Islet of Langerhans (tissue), 1 donor: ENCODE measurements at regions not wholly inside any gene's neighbourhood (a gene's known extent, or its start where the extent isn't known, plus 50 kb on each side); places are given as distances from the start of the nearest gene placed in this dataset.
A peak's percentile ranks its signal among the peaks of the same experiment; 100 is the strongest.
"Not testable (repeated sequence)": the region's sequence is repeated elsewhere in the genome, so short reads cannot be mapped to it uniquely, and the experiment has no call there.

Experiments
- FAIRE-seq: peaks from one replicate; lab custom pipeline; 2011; peaks lifted over from hg19 to GRCh38; lab: Jason Lieb, UNC

DNA sequence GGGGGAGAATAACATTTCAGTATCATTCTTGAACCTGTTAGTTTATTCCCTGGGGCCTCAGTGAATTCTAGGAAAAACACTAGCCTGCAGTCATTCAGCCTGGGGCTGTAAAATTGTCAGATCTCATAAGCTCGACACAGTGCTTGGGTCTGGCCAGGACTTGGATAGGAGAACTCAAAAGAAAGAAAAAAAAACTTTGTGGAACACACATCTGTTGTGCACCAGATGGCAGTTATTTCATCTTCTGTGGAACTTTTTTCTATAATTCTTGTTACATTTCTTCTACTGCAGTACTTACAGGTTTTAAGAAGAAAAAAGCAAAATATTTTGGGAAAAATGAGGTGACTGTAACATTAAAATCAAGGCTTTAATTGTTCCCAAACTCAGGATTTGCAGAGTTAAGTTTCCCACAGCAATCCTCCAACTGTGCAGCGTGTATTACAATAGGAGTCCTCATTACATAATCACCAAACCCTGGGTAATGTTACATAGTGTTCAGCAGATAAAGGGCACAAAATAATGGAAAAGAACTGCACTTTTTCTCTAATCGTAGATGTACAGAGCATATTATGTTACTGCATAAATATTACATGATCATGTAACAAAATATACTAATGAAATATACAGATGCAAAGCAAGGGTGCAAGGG is 531.1 kb upstream of the CITED2 start:
- FAIRE-seq, result no peak

DNA sequence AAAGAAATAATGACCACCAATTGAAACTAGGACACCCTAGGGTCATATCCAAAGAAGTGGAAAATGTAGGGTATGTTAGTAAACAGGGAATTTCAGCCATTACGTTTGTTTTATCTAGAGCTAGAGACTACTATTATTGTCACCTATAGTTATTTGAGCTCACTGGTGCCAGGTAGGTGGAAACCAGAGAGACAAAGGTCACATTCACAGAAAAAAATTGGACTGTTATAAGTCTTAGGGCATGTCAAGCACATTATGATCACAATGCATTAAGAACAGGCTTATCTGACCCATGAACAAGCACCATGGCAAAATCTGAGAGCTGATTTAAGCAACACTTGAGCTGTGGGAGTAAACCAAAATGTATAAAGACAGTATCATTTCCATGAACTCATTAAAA is 530.1 kb upstream of the CITED2 start:
- peak; percentile 17 for FAIRE-seq

DNA sequence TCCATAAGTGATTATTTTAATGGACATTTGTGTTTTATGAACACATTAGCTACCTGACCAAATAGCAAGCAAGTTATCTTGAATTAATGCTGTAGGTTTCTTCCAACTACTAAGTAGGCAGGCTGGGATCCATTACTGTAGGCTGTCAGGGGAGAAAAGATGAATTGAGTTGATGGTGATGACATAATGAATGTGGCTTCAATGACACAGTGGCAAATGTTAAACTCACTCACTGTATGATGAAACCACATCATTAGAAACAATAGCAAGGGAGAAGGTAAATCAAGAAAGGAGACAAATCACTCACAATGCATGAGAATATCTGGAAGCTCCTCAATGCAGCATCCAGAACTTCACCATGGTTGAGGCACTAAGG is 529.7 kb upstream of the CITED2 start:
- no peak for FAIRE-seq

DNA sequence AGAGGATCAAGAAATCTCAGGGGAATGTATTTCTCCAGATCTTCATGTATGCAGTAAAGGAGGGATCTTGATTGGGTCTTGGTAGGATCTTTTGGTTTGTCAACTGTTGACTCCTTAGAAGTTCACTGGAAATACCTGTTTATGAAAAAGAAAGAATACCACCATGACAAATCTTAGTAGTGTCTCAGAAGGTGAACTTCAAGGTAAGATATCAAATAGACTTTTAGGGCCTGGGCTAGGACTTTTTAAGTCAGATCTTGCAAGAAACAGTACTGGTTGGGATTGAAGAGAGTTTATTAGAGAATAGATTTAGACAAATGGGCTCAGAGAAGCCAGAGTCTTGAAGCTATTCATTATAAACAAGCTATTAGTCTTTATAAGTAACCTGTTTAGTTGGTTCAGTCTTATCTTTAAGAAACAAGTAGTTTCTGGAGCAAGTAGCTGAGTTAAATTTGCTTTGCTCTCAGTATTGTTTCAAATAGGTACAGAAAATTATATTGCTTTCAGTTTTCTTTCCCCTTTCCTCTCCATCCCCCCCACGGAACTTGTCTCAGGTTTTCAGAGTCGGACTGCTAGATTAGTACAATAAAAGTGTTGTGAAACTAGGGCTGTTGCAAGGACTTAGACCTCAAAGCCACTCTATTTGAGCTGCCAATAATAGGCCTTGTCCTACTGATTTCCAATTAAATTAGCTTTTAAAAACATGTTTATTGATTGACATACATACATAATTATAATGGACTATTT is 529.1 kb upstream of the CITED2 start:
- no peak for FAIRE-seq

DNA sequence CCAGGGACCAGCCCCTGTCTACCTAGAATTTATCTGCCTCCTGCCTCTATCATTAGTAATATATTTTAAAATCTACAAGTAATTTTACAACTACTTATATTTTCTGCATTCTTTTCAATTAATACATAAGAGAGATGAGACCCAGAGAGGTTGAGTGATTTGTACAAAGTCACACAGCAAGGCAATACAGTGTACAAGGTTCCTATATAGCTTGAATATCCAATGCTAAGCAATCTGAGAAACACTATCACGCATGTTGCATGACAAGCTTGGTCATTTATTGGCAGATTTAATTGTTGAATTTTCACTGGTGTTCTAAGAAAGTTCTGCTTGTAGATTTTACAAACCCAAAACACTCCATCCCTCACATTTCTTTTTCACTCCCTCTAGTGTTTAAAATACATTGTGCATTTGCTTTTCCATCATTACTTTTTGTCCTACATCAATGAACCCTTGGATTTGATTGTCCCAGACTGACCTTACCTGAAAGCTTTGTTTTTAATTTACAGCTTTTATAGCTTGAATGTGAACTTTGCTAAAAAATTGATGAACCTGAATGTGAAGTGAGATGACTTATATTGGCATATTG is 520.9 kb upstream of the CITED2 start:
- FAIRE-seq, result no peak

DNA sequence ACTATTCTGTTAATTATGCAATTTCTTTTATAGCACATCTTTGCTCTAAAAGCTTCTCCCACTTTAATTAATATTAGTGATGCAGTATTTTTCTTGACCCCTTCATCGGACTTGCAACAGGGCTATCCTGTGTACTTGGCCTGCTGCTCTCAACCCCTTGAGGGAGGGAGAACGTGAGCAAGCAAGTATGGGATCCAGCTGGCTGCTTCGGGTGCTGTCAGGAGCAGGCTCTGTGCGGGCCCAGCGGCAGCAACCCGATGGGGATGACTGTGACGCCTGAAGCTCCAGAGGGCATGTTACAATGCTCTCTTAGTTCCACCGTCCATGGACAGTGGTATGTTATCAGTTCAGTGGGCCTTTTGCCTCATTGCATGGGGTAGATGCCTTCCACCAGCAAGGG is 519.8 kb upstream of the CITED2 start:
- no peak for FAIRE-seq

DNA sequence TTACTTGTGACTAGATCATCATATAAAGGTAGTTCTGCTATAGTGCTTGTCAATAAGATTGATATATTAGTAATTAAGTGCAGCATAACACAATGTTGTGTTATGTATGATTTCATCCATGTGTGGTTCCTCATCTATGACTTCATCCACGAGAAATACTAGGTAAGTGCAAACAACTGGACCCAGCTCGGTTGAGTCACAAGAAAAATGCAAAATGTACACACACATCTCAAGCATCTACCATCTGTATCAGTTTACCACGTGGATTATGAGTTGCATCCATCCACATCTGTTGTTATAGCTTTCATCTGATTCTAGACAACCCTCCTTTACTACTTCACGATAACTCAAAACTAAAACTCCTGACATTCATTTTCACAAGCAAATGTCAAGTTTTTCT is 517.0 kb upstream of the CITED2 start:
- FAIRE-seq, result no peak

DNA sequence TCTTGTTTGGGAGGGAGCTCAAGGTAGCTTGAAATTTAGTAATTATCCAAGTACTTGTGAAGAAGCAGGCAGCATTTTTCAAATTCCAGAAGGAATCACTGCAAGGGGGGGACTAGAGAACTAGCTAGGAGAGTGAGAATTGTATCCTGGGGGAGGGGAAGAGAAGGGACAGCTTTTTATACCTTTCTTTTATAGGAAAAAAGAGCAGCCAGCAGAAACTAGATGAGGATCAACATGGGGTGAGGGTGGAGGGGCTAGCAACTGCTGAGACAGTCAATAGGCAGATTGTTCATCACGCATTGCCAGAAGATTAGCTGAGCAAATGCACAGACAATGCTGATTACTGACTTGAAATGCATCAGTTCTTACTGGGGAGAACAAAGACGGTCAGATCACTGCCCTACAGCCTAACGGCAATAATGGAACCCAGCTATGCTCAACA is 514.3 kb upstream of the CITED2 start:
- FAIRE-seq, result no peak

DNA sequence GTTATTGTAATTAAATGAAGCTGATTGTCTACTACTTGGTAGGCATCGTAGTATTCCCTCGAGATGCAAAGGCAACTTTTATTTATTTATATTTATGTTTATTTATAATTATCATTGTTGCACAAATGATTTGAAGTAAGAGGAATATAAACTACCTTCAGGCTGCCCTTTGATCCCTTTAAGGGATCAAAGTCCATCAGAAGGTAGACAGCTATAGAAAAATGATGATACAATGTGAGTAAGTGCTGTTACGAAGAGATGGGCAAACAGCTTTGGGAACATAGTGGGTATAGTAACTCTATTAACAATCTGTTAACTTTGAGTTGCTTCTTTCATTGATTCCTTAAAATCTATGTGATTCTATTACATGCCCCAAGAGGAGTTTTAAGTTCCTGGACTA is 512.8 kb upstream of the CITED2 start:
- FAIRE-seq, result no peak

DNA sequence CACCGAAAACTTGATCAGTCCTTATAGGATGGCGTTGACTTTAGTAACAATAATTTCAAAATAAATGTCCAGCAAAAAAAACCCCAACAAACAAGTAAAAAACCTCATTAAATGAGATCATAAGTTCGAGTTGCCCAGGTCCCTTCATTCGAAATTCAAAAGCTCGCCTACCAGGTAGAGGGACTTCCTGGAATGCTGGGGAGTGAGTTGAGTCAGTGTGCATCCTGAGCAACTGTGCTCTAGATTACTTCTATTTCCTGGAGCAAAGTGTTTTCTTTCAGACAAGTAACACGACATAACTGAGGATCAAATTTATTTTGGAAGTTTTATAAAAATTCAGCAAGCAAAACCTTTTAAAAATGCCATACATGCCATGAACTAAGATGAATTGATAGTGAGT is 511.9 kb upstream of the CITED2 start:
- FAIRE-seq, result no peak

DNA sequence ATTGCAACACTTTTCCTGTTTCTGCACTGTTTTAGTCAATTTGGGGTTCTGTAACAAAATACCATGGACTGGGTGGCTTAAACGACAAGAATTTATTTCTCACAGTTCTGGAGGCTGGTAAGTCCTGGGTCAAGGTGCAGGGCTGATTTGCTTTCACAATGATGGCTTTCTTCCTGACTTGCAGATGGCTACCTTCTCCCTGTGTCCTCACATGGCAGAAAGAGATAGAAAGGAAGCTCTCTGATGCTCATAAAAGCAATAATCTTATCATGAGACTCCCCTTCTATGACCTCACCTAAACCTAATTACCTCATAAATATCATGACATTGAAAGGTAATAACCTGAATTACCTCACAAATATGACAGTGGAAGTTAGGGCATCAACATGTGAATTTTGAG is 511.5 kb upstream of the CITED2 start:
- no peak for FAIRE-seq

DNA sequence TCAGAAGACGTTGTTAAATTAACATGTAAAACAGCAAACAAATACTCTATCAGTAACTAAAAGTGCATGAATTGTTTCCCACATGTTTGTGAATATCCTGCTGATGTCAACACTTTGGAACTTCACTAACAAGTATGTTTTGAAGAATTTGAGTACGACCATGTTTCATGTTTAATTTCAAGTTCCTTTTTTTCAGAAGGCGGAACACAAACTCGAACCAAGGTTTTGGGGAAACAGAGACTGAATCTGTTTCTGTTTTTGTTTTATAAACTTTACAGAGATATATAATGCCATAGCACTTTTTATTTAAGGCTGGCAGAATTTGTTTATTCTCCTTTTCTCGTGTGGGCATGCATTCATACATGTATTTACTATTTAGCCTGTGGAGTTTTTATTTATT is 509.3 kb upstream of the CITED2 start:
- FAIRE-seq, result peak; percentile 51

DNA sequence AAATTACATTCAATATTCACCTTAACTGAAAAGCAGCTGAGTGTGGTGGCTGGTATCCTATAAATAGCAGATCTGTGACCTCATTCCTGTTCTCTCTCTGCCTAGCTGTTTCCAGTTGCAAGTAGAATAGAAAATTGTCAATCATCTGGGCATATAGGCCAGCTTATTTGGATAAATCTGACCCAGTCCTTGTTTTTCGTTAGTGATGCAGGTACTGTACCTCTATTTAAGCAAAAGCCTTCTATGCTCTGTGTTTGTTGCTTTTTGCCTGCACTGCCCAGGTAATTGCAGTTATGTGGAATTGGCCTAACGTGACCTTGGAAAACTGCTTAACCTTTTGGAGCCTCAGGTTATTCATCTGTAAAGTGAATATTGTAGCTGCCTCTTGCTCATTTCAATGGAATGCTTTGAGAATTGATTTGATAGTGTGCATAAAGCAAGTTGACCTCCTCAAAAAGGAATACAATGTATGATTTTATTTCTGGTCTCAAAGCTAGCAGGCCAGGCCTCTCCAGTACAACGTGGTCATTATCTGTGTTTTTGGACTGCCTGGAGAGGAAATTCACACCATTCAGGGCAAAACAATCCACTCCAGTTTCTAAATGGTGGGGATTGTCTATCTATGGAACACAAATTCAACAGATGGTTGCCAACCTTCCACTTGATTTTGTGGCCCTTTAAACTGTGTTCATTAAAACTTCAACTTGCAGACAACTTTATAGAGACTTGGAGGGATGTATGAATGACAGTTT is 508.7 kb upstream of the CITED2 start:
- FAIRE-seq, result peak; percentile 55

DNA sequence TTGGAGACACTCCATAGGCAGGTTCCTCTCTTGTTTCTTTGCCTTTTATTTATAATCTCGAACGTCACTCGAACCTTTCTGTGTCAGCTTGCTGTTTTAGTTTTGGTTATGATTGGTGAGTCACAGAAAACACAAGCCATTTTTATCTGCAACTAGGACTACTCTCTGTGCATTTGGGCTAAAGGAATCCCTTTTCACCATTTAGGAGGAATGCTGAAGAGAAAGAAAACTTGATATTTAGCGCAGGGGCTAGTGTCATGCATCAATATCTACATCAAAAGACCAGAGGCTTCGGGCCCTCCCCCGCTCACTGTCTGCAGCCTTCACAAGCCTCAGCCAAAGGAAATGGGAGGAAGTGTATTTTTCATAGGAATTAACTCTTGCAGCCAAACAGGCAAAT is 507.8 kb upstream of the CITED2 start:
- no peak for FAIRE-seq

DNA sequence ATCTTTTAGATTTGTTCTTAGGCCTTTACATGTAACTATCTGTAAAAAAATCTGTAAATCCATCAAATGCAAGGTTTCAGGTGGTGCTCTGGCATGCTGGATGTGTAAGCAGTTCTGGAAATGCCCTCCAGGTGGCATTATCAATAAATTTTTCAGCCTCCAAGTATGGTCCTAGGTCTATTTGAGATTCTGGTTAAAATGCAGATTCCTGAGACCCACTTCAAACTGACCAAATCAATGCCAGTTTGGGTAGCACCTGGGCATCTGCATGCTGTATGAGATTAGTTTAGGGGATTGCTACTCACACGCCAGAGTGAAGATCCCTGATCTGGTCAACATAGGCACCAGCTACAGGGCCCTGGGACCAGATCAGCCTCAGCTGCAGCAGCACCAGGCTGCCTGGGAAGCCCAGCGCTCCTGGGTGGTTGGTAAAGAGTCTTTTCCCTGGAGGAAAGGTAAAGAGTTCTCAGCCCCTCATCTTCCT is 507.3 kb upstream of the CITED2 start:
- peak; percentile 86 for FAIRE-seq

DNA sequence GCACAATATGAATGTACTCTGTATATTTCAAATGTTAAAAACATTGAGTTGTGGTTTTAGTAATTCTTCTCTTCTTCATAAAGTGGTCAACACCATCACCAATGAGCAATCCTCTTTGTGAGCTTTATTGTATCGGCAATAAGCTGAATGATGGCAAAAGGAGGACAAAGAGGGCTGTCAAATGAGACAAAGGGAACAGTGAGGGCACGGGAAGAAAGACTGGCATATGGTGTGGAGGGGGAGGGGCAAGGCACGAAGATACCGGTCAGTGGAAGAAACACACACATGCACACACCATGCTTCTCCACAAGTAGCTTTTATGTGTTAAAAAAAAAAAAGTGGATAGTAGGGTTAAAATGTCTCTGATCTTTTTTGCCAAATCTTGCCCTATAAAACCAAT is 506.8 kb upstream of the CITED2 start:
- no peak for FAIRE-seq

DNA sequence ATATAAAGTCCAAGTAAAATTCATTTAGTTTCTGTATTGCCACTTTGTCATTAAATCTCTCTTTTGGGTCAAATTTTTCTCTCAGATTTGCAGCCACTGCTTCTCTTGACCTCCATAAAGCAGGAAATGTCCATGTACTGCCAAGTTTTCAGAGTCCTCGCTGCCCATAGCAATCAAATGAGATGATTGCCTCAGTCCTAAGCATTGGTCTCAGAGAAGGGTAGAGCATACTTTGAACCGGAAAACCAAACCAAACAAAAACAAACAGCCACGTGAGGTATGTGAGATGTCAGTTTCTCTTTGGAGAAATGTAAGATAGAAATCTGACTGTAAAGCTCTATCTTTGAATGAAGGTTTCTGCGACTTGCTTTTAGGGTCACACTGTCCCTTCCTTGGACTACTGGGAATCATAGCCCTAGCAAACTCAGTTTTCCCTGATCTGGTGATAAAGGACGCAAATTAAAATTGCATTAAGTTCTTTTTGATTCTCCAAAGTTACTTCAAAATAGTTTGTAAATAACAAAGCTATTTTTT is 505.4 kb upstream of the CITED2 start:
- FAIRE-seq, result no peak

DNA sequence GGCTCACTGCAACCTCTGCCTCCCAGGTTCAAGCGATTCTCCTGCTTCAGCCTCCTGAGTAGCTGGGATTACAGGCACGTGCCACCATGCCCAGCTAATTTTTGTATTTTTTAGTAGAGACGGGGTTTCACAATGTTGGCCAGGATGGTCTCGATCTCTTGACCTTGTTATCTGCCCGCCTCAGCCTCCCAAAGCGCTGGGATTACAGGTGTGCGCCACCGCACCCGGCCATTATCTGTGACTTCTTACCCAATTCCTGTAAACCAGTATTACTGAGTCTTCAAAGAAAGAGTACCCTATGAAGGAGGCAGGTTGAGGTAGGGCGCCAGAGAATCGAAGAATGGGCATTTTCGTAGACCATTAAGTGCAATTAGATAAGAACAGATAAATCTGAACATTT is 504.8 kb upstream of the CITED2 start:
- FAIRE-seq, result not testable (repeated sequence)

DNA sequence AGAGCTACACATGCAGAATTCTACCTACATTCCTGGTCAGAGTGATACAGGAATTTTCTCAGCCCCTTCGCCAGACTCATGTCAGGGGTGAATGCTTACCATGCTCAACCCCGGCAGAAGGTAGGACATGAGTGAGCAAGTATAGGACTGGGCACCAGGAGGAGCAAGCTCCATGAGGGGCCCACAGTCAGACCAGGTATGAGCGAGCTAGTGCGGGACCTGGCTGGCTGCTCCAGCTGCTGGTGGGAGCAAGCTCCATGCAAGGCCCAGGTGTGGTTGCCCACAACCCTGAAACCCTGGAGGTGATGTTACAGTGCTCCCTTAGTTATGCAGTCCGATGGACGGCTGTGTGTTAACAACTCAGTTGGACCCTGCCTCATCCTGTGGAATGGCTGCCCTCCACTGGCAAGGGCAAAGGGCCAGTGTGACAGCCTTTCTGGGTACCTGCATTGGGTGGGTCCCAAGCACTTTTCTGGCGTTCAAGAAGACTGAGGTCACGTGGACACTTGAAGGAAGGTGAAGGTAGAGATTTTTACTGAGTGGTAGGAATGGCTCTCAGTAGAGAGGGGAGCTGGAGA is 503.5 kb upstream of the CITED2 start:
- FAIRE-seq, result no peak

DNA sequence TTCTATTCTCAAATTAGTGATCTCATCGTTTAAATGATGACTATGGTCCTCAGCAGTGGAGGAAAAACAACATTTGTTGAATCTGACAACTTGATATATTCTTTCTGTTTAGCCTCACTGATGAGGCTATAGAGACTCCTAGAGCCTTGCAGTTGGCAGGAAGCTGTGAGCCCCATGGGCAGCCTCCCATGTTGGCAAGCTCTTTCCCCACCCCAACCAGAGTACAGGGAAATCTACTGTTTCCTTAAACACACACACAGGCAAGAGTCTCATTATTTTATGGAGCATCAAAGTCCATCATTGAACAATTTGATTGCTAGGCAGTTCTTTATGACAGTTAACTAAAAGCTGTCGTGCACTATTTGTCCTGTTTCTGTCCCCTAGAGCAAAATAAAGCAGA is 498.2 kb upstream of the CITED2 start:
- FAIRE-seq, result no peak

DNA sequence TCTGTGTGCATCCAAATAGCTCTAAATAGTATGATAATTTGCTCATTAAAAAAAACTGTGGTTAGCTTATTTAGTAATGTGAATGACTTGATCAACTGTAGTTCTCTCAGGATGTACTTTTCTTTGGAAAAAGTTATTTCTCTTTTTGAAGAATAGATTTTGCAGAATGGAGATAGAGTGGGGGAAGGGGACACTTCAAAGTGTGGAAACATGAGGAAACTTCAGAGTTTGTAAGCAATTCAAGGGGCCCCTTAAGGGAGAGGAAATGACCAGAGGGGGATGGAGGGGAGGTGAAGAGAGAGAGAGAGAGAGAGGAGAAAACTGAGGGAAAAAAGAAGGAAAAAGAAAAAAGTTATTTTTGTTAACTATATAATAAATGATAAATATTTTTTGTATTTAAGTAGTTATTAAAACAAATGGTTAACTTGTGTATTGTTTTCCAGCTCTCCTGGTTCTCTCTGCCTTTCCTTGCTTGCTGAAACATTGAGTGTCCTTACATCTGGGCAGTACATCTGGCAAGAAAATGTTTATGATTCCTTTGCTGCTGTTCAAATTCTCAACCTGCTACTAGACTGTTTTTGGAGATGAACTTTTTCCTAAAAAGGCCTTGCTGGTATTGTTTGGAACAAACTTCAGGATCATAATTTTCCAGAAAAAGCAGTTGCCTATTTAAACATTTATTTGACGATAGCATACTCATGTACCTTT is 497.5 kb upstream of the CITED2 start:
- no peak for FAIRE-seq
